Memory B cell (primary cell): ENCODE measurements at regions not wholly inside any gene's neighbourhood (a gene's known extent, or its start where the extent isn't known, plus 50 kb on each side); places are given as distances from the start of the nearest gene placed in this dataset.

ENCODE experiments used
- ATAC-seq: fragments of 150-1000 bp; cut with Tn5 transposase; 2 replicates; pipeline ENCODE4 v1.10.0; 2021; ENCODE audit warnings: low read depth, mild to moderate bottlenecking, moderate library complexity
- DNase-seq, 2 donors: peaks; one replicate each; pipeline ENCODE4 v3.0.0; 2022; ENCODE audit warnings: low spot score in 2 of 2
- H3K27ac Mint-ChIP-seq: one replicate; pipeline ENCODE4 v1.8.0; 2022; ENCODE audit warnings: mild to moderate bottlenecking, moderate library complexity, mixed read lengths
- H3K27me3 Mint-ChIP-seq: one replicate; pipeline ENCODE4 v1.8.0; 2022; ENCODE audit warnings: mixed read lengths
- H3K36me3 Mint-ChIP-seq: one replicate; pipeline ENCODE4 v1.8.0; 2022; ENCODE audit warnings: mild to moderate bottlenecking, mixed read lengths
- H3K4me1 Mint-ChIP-seq: one replicate; pipeline ENCODE4 v1.8.0; 2022; ENCODE audit warnings: mixed read lengths
- H3K4me3 Mint-ChIP-seq: one replicate; pipeline ENCODE4 v1.8.0; 2022; ENCODE audit warnings: mild to moderate bottlenecking, moderate library complexity, mixed read lengths
- H3K9me3 Mint-ChIP-seq: one replicate; pipeline ENCODE4 v1.8.0; 2022; ENCODE audit warnings: mixed read lengths

DNA sequence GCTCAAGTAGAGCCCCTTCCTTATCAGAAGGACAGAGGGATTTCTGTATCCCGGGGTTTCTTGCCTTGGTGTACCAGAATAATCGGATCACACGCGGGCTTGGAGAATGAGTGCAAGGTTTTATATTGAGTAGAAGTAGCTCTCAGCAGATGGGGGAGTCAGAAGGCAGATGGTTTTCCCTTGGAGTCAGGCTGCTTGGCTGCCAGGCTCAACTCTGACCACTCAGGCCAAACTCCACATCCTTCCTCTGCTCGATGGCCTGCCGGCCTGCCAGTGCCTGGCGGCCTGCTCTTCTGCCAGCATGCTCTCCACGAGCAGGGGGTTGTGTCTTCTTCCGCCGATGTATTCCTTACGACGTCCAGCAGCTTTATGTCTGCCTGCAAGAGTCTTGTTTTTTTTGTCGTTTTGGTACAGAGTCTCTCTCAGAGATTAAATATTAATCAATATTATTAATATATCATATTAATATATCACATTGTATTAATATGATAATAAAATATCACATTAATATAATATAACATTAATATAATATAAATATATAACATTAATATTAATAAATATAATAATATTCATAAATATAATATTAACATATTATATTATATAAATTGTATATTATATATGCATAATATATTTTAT, 229.2 kb upstream of the WSCD1 start:
- no peak overlapping the region for H3K4me3 Mint-ChIP-seq
- no peaks in the 10 kb centered on the region for H3K9me3 Mint-ChIP-seq
- no peaks in the 10 kb centered on the region for H3K36me3 Mint-ChIP-seq
- H3K4me1 Mint-ChIP-seq: no peaks in the 10 kb centered on the region
- no peak for ATAC-seq
- no peak for DNase-seq
- no peak overlapping the region for H3K27ac Mint-ChIP-seq
- peaks cover 3% of the 10 kb centered on the region for H3K27me3 Mint-ChIP-seq

DNA sequence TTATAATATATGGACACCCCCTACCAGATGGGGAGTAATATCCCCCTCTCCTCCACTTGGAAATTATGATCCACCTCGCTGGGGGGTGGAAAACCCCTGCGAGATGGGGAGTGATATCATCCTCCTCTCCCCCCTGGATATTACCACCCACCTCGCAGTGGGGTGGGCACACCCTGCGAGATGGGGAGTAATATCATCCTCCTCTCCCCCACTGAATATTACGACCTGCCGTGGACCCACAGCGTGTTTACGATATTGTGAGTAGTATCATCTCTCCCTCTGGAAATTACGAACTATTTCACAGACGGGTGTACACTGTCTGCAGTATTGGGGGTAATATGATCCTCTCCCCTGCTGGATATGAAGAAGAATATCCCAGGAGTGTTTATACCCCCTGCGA, 228.3 kb upstream of the WSCD1 start:
- Mint-ChIP-seq H3K4me1 (no peaks in the 10 kb centered on the region), H3K27me3 (peaks cover 3% of the 10 kb centered on the region), H3K36me3 (no peaks in the 10 kb centered on the region), H3K9me3 (no peaks in the 10 kb centered on the region), H3K4me3 (no peak overlapping the region), H3K27ac (no peak overlapping the region)
- no peak for DNase-seq
- no peak for ATAC-seq

DNA sequence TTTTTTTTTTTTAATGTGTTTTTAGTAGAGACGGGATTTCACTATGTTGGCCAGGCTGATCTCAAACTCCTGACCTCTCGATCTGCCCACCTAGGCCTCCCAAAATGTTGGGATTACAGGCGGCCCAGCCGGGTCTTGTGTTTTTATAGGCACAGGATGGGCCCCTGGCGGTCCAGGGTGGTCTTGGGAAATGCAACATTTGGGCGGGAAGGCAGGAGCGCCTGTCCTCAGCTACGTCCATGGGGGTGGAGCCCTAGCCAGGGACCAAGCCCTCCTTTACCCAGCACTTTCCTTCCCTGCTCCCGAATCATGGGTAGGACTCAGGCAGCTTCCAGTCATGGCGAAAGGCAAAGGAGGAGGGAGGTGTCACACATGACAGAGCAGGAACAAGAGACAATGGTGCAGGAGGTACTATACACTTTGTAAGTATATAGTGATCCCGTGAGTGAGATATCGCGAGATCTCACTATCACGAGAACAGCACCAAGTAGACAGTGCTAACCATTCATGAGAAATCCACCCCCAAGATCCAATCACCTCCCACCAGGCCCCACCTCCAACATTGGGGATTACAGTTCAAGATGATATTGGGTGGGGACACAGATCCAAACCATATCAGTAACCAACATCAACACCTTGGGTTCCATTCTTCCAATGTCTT, 226.7 kb upstream of the WSCD1 start:
- Mint-ChIP-seq H3K9me3 (no peaks in the 10 kb centered on the region), H3K4me3 (no peak overlapping the region), H3K36me3 (no peaks in the 10 kb centered on the region), H3K4me1 (no peaks in the 10 kb centered on the region), H3K27me3 (peaks cover 3% of the 10 kb centered on the region), H3K27ac (no peak overlapping the region)
- ATAC-seq (no peak), DNase-seq (no peak)

DNA sequence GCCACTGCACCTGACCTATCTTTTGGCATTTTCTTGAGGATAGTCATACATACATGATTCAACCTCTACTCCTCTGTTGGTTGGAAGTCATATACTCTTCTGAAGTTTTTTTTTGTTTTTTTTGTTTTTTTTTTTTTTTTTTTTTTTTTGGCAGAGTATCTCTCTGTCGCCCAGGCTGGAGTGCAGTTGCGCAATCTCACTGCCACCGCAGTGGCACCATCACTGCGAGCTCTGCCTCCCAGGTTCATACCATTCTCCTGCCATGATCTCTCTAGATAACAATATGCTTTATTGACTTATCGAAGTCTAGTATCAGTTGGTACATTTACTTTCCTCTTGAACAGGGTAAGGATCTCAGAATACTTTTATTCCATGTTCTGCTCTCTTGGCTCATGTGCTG, 224.2 kb upstream of the WSCD1 start:
- DNase-seq: no peak
- Mint-ChIP-seq H3K27me3 (peaks cover 4% of the 10 kb centered on the region), H3K4me1 (no peaks in the 10 kb centered on the region), H3K9me3 (no peaks in the 10 kb centered on the region), H3K27ac (no peak overlapping the region), H3K36me3 (no peaks in the 10 kb centered on the region), H3K4me3 (no peak overlapping the region)
- ATAC-seq: no peak

DNA sequence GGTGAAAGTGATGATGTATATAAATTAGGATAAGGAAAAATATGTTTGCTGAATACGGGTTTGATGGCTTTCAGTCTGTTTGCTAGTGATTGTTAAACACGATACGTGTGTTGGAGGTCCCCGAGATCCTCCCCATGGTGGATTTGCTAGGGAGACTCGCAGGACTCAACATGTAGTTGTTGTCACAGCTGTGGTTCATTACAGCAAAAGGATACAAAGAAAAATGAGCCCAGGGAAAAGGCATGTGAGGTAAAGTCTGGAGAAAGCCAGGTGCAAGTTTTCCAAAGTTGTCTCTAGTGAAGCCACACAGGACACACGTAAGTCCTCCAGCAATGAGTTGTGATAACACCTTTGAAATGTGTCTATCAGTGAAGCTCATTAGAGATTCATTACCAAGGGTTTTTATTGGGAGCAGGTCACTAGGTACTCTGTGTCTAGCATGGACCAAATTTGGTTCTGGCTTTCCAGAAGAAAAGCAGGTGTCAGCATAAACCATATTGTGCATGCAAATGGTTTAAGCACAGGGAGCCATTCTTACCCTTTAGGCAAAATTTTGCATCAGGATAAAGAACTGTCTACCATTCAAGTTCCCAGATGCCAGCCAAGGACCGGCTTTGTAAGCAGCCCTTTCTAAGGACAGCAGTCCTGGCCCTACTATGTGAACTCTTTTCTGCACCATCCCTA, 215.2 kb upstream of the WSCD1 start:
- no peaks in the 10 kb centered on the region for H3K27me3 Mint-ChIP-seq
- no peak for DNase-seq
- no peak for ATAC-seq
- no peaks in the 10 kb centered on the region for H3K36me3 Mint-ChIP-seq
- no peaks in the 10 kb centered on the region for H3K9me3 Mint-ChIP-seq
- H3K4me1 Mint-ChIP-seq: peaks cover 3% of the 10 kb centered on the region
- H3K4me3 Mint-ChIP-seq: no peak overlapping the region
- no peak overlapping the region for H3K27ac Mint-ChIP-seq

DNA sequence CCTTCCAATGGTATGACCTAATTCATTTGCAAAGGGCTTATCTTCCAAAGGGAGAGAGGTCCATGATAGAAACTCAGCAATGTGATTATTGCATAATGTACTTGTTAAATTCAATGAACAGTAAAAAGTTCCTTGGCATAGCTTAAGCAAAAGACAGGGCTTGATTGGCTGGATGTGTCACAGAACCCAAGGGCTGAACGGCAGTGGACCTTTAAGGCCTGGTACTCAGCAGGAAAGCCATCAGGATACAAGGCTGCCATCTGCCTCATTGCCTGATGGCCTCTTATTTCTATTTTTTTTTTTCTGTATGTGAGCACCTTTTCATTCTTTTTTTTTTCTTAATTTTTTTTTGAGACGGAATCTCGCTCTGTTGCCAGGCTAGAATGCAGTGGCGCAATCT, 208.9 kb upstream of the WSCD1 start:
- DNase-seq (no peak), ATAC-seq (no peak)
- Mint-ChIP-seq H3K4me1 (no peaks in the 10 kb centered on the region), H3K9me3 (no peaks in the 10 kb centered on the region), H3K27ac (no peak overlapping the region), H3K4me3 (no peak overlapping the region), H3K27me3 (no peaks in the 10 kb centered on the region), H3K36me3 (no peaks in the 10 kb centered on the region)

DNA sequence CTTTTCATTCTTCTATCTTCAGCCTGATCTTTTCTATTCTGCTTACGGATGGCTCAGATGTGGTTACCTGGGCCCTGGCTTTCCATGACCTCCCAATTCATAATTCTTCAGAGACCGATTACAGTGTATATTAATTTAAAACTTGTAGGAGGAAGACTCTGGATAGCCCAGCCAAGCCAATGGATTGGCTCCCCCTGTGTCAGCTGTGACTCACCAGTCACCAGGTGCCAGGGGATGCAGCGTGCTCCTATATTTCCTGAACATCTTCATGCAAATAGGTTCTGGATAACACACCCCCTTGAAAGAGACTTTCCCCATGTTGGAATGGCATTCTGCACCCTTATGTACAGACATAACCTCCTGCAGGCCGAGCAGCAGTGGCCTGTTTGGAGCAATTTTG, 208.3 kb upstream of the WSCD1 start:
- ATAC-seq (no peak), DNase-seq (no peak)
- no peak overlapping the region for H3K4me3 Mint-ChIP-seq
- no peaks in the 10 kb centered on the region for H3K4me1 Mint-ChIP-seq
- H3K27me3 Mint-ChIP-seq: no peaks in the 10 kb centered on the region
- H3K27ac Mint-ChIP-seq: no peak overlapping the region
- H3K9me3 Mint-ChIP-seq: no peaks in the 10 kb centered on the region
- H3K36me3 Mint-ChIP-seq: no peaks in the 10 kb centered on the region

DNA sequence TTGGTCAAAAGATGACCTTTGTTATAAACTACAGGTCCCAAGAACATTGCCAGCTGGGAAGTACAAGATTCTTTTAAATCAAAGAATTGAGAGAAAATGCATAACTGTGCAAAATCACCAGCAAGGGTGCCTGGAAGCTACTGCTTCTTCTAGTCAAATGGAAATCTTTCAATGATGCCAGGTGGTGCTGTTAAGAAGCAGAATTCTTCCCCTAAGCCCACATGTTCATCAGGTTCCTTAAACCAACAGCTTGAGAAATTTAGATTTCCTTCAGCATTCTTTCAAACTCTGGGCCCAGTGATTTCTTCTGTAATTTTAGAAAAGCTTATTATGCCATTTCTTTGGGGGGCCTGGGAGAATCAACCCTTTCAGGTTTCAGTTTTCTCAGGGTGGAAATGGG, 207.8 kb upstream of the WSCD1 start:
- no peaks in the 10 kb centered on the region for H3K4me1 Mint-ChIP-seq
- DNase-seq: no peak
- H3K27me3 Mint-ChIP-seq: no peaks in the 10 kb centered on the region
- ATAC-seq: no peak
- no peak overlapping the region for H3K27ac Mint-ChIP-seq
- no peak overlapping the region for H3K4me3 Mint-ChIP-seq
- no peaks in the 10 kb centered on the region for H3K9me3 Mint-ChIP-seq
- H3K36me3 Mint-ChIP-seq: no peaks in the 10 kb centered on the region

DNA sequence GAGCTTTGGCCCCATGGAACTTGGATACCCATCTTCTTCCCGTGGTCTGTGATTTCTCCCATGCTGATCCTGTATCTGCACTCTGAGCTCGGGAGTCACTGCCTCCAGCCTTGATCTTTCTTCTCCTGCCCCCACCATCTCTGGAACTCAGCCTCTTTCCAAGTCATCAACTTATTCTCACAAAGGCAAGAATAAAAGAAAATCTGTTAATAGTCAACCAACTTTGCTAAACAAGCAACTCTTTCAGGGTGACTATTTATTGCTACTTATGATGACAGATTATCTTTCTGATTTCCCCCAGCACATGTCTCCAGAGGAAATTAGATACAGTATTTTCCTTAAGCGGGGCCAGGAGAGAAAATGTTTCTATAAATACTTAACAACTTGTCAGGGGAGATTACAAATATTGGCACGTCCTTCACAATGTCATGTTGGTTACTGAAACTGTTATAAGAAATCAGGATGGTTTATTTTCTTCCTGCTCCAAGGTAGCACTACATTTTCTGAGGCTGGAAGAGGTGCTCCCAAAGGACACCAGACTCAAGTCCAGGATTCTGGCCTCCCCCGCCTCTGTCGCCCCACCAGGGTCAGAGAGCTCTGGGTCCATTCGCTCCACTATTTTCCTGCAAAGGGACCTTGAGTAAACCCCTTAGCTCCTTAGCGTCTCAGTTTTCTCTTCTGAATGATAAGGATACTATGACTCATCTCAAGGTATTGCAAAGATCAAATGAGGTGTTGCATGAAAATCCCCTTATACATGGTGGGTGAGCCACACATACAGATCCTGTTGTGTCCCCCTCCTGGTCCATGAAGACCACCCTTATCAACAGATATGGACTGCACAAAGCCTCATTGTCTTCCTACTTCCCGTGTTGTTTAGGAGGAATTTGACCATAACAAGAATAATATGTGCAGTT, 205.2 kb upstream of the WSCD1 start:
- Mint-ChIP-seq H3K4me3 (no peak overlapping the region), H3K27ac (no peak overlapping the region), H3K4me1 (no peaks in the 10 kb centered on the region), H3K9me3 (no peaks in the 10 kb centered on the region), H3K36me3 (no peaks in the 10 kb centered on the region), H3K27me3 (no peaks in the 10 kb centered on the region)
- DNase-seq (no peak), ATAC-seq (no peak)

DNA sequence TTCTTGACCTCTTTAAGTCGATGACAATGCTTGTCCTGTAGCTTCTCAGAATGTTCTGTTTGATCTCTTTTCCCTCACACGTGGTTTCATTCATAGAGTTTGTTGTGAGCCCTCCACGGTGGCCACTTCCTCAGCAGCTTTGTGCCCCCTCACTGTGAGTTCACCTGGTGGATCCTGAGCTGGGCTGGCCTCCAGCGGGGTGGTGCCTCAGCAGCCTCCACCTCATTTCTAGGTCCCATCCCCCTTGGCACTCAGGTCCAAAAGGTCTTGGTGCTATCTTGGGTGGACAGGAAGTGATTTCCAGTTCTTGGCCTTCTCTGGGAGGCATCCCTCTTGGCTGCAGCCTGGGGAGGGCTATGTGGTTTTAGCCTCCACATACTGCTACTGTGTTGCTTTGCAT, 203.2 kb upstream of the WSCD1 start:
- ATAC-seq (no peak), DNase-seq (no peak)
- Mint-ChIP-seq H3K9me3 (no peaks in the 10 kb centered on the region), H3K36me3 (no peaks in the 10 kb centered on the region), H3K4me3 (no peak overlapping the region), H3K27me3 (peaks cover 5% of the 10 kb centered on the region), H3K4me1 (no peaks in the 10 kb centered on the region), H3K27ac (no peak overlapping the region)

DNA sequence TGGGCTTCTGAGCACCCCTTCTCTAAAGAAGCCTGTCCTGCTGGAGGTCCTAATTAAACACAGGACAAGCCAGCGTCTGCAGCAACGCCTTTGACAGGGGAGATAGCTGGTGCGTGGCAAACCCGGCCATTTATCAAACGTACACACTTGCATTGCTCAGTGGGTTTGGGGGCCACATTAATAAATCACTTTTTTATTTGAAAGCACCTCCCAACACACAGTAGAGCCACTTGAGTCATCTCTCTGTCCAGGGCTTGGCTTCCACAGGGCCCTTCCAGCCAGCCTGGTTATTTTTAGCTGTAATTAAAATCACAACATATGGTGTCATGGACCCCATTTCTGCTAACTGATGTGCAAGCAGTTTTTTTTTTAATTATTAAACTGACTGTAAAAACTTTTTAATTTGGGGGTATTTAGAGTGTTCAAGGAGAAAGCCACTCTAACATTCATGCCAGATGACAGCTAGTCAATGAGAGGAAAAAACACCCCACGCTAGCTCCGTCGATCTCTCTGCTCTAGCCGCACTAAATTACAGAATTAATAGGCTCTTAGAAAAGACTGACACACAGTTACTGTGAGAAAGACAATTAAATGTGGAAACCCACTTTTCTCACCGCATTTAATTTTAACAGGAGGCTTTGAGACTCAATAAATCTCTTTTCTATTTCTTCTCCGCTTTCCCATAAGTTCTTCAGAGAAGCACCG, 201.0 kb upstream of the WSCD1 start:
- no peak for ATAC-seq
- Mint-ChIP-seq H3K9me3 (no peaks in the 10 kb centered on the region), H3K27ac (no peak overlapping the region), H3K4me3 (no peak overlapping the region), H3K4me1 (peaks cover 2% of the 10 kb centered on the region), H3K36me3 (no peaks in the 10 kb centered on the region), H3K27me3 (peaks cover 7% of the 10 kb centered on the region)
- no peak for DNase-seq

DNA sequence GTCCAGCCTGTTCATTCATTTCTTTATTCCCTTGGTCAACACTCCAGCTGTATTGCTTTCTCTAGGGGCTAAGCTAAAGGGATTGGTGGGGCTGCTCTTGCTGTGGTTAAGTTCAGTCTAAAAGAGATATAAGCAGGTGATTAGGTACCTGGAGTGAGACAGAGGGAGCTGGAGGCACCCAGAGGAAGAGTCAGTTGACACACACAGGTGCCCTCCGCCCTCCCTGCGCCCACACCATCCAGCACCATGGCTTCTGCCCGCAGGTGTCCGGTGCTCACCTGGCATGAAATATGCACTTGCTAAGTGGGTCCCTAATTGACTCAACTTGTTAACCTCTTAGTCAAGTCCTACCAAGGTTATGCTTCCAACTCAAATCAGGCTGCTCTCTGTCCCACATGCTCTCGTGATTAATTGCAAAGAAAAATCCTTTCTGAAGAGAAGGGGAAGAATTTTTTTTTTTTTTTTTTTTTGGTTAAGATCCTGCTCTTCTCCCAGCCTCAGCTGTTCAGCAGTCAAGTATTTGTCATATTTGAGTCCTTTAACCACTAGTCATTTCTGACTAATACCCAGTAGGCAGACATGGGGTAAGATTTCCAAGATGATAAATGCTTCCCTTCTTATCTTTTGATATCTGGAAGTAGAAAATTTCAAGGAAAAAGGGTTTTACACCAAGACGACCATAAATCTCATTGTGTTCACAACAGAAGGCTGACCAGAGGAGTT, 199.8 kb upstream of the WSCD1 start:
- H3K9me3 Mint-ChIP-seq: no peaks in the 10 kb centered on the region
- no peaks in the 10 kb centered on the region for H3K36me3 Mint-ChIP-seq
- H3K27ac Mint-ChIP-seq: no peak overlapping the region
- peaks cover 2% of the 10 kb centered on the region for H3K4me1 Mint-ChIP-seq
- ATAC-seq (no peak), DNase-seq (no peak)
- no peak overlapping the region for H3K4me3 Mint-ChIP-seq
- peaks cover 7% of the 10 kb centered on the region for H3K27me3 Mint-ChIP-seq

DNA sequence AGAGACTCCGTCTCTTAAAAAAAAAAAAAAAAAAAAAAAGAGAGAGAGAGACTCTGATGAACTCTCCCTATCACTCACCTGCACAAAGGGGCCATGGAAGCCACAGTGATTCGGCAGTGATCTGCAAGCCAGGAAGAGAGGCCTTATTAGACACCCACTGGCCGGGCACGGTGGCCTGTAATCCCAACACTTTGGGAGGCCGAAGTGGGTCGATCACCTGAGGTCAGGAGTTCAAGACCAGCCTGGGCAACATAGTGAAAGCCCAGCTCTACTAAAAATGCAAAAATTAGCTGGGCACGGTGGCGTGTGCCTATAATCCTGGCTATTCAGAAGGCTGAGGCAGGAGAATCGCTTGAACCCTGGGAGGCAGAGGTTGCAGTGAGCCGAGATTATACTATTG, 198.5 kb upstream of the WSCD1 start:
- Mint-ChIP-seq H3K9me3 (no peaks in the 10 kb centered on the region), H3K36me3 (no peaks in the 10 kb centered on the region), H3K27ac (no peak overlapping the region), H3K4me1 (peaks cover 2% of the 10 kb centered on the region), H3K4me3 (no peak overlapping the region), H3K27me3 (peaks cover 9% of the 10 kb centered on the region)
- DNase-seq (no peak), ATAC-seq (no peak)
